ENCODE measurements at regions not wholly inside any gene's neighbourhood (a gene's known extent, or its start where the extent isn't known, plus 50 kb on each side); places are given as distances from the start of the nearest gene placed in this dataset.

DNA sequence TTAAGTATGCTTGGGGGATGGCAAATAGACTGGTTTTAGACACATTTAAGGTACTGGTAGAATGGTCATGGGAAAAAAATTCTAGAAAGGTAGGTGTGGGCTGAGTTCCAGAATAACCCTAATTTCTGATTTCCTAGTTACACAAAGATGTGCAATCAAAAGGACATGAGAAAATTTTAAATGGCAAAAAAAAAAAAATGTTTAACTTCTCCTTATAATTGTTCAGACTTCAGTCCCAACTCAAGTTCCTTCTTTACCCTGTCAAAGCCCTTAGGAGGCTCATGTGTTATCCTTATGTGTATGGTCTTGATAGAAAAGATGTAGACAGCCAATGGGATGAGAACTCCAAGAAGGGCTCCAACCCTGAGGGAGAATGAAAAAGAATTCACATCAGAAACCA is 153.3 kb upstream of the PLEKHG7 start:
- no peaks in the 10 kb centered on the region for H3K9me3 ChIP-seq
- no peaks in the 10 kb centered on the region for H3K27me3 ChIP-seq
- H3K4me3 ChIP-seq = no peak overlapping the region
- DNase-seq (ENCODE audit: extremely low spot score in 2 of 2) = no peak
- H3K4me1 ChIP-seq = peaks cover 29% of the 10 kb centered on the region
- H3K27ac ChIP-seq = no peak overlapping the region
- TF ChIP-seq POLR2A (IDR thresholded peaks at IDR 0.05) (no peak), POLR2AphosphoS5 (IDR thresholded peaks at IDR 0.05; ENCODE audit: insufficient read depth in 1 of 2, low read depth in 1 of 2) (no peak)
- TF ChIP-seq, protein P1, sequence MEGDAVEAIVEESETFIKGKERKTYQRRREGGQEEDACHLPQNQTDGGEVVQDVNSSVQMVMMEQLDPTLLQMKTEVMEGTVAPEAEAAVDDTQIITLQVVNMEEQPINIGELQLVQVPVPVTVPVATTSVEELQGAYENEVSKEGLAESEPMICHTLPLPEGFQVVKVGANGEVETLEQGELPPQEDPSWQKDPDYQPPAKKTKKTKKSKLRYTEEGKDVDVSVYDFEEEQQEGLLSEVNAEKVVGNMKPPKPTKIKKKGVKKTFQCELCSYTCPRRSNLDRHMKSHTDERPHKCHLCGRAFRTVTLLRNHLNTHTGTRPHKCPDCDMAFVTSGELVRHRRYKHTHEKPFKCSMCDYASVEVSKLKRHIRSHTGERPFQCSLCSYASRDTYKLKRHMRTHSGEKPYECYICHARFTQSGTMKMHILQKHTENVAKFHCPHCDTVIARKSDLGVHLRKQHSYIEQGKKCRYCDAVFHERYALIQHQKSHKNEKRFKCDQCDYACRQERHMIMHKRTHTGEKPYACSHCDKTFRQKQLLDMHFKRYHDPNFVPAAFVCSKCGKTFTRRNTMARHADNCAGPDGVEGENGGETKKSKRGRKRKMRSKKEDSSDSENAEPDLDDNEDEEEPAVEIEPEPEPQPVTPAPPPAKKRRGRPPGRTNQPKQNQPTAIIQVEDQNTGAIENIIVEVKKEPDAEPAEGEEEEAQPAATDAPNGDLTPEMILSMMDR (IDR thresholded peaks at IDR 0.05) = no peak
- no peaks in the 10 kb centered on the region for H3K36me3 ChIP-seq
- intact Hi-C loops (cut with DNase I) = no loop called here

DNA sequence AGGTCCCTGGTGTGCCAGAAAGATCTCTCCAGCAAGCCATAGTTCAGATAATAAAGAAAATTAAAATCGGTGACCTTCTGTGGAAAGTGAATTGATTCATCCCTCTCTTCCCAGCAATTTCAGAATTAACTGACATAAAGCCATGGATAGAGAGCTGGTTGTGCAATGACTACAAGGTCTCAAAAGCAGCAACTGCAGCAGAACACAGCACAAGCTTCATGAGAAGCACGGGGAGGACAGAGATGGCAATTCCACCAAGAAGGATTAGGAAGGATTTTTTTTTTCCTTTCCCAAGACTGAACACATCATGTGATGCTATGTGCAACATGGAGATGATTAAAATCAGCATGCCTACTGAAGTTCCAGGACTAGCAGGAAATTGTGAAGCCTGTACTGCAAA is 154.9 kb upstream of the PLEKHG7 start:
- Histone ChIP-seq H3K4me3 (no peak overlapping the region), H3K36me3 (no peaks in the 10 kb centered on the region), H3K9me3 (no peaks in the 10 kb centered on the region), H3K27ac (no peak overlapping the region), H3K27me3 (no peaks in the 10 kb centered on the region), H3K4me1 (peaks cover 30% of the 10 kb centered on the region)
- TF ChIP-seq, protein P1 (IDR thresholded peaks at IDR 0.05) = no peak
- DNase-seq (ENCODE audit: extremely low spot score in 2 of 2) = no peak
- intact Hi-C loops (cut with DNase I) = no loop called here

DNA sequence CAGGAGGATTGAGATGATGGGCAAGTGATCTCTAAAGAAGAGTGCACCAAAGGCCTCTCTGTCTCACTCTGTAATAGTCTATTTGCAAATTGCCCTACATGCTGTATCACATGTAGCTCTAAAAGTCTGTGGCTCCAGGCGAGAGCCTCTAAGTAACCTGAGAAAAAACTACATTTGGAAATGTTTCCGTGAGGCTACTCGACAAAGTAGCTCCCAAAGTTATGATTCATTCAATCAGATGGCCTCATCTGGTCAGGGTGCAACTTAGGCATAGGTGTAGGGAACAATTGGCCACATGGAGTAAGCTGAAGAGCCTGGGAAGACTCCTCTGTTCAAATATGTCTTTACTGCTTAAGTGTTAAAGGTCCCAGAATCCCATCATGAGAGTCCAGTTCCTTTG is 155.4 kb upstream of the PLEKHG7 start:
- Histone ChIP-seq H3K36me3 (no peaks in the 10 kb centered on the region), H3K27ac (no peak overlapping the region), H3K4me1 (peaks cover 30% of the 10 kb centered on the region), H3K27me3 (no peaks in the 10 kb centered on the region), H3K9me3 (no peaks in the 10 kb centered on the region), H3K4me3 (no peak overlapping the region)
- no peak for DNase-seq (ENCODE audit: extremely low spot score in 2 of 2)
- intact Hi-C loops (cut with DNase I) = no loop called here
- TF ChIP-seq, protein P1 (IDR thresholded peaks at IDR 0.05) = no peak
- no peak for TF ChIP-seq POLR2AphosphoS5 (IDR thresholded peaks at IDR 0.05; ENCODE audit: insufficient read depth in 1 of 2, low read depth in 1 of 2)
- TF ChIP-seq POLR2A (IDR thresholded peaks at IDR 0.05) = no peak

DNA sequence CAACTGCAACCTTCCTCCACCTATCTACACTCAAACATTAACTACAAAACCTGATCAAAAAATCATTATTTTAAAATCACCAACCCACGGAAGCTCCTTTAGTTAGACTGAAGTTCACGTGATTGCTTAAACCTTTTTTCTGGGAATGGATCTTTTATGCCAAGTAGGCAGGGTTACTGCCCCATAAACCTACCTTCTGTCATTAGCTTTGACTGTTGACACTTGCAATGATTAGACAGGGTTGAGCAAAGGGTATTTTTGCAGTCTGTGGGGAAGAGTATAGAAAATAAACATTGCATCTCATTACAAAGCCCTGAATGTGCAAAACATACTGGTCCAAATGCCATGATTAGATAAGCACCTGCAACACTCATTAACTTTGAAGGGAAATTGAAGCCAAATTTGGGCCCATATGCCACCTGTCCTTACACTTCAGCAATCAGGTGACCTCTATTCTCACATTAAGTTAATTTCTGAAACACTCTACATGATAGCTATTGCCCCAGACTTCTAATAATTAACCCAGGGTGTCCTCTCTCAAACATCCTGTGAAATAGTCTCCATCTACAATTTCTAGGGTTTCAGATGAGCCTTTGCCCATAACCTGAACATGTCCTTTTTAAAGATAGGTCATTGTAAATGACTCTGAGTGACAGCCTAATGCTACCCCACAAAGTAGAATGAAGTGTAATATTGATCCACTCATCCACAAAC is 156.0 kb upstream of the PLEKHG7 start:
- Histone ChIP-seq H3K4me1 (peaks cover 23% of the 10 kb centered on the region), H3K27me3 (no peaks in the 10 kb centered on the region), H3K27ac (no peak overlapping the region), H3K4me3 (no peak overlapping the region), H3K36me3 (no peaks in the 10 kb centered on the region), H3K9me3 (no peaks in the 10 kb centered on the region)
- intact Hi-C loops (cut with DNase I) = no loop called here
- DNase-seq (ENCODE audit: extremely low spot score in 2 of 2) = no peak
- no peak for TF ChIP-seq POLR2AphosphoS5 (IDR thresholded peaks at IDR 0.05; ENCODE audit: insufficient read depth in 1 of 2, low read depth in 1 of 2)
- TF ChIP-seq, protein P1 (IDR thresholded peaks at IDR 0.05) = no peak
- TF ChIP-seq POLR2A (IDR thresholded peaks at IDR 0.05) = no peak

DNA sequence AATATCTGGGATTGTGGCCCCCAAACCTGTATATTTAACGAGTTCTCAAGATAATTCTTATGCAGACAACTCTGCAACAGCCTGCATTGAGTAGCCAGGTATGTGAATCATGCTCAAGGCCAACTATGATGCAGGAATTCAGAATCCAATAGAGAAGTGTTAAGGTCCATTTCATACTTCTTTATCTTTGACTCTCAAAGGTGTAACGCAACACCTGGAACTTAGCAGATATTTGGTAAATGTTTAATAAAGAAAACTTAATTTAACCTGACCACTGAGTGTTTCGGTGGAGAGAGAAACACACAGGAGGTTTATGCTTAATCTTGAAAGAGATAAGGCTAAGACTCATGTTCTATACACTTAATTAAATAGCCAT is 156.5 kb upstream of the PLEKHG7 start:
- TF ChIP-seq POLR2A (IDR thresholded peaks at IDR 0.05) (no peak), POLR2AphosphoS5 (IDR thresholded peaks at IDR 0.05; ENCODE audit: insufficient read depth in 1 of 2, low read depth in 1 of 2) (no peak)
- TF ChIP-seq, protein P1 (IDR thresholded peaks at IDR 0.05) = no peak
- Histone ChIP-seq H3K4me1 (peaks cover 19% of the 10 kb centered on the region), H3K9me3 (no peaks in the 10 kb centered on the region), H3K27me3 (no peaks in the 10 kb centered on the region), H3K4me3 (no peak overlapping the region), H3K36me3 (no peaks in the 10 kb centered on the region), H3K27ac (no peak overlapping the region)
- intact Hi-C loops (cut with DNase I) = no loop called here
- DNase-seq (ENCODE audit: extremely low spot score in 2 of 2) = no peak
